Mesendoderm (in vitro differentiated cells): ENCODE measurements at regions not wholly inside any gene's neighbourhood (a gene's known extent, or its start where the extent isn't known, plus 50 kb on each side); places are given as distances from the start of the nearest gene placed in this dataset.

Experiments used
- DNase-seq: peaks from one replicate; pipeline ENCODE4 v3.0.0; 2013
- H2AK5ac ChIP-seq: 2 replicates; pipeline ENCODE4 v1.6.1; 2013; ENCODE audit warnings: low read length, inconsistent platforms
- H2BK120ac ChIP-seq: 2 replicates; pipeline ENCODE4 v1.6.1; 2013; ENCODE audit warnings: low read depth, mild to moderate bottlenecking, low read length, moderate library complexity, mixed read lengths
- H2BK15ac ChIP-seq: replicated peaks from 2 replicates; pipeline ENCODE4 v1.6.1; 2013; ENCODE audit warnings: low read depth, mild to moderate bottlenecking, moderate library complexity
- H2BK5ac ChIP-seq: 2 replicates; pipeline ENCODE4 v1.6.1; 2013; ENCODE audit warnings: low read length, inconsistent platforms
- H3K18ac ChIP-seq: 2 replicates; pipeline ENCODE4 v1.6.1; 2013; ENCODE audit warnings: mild to moderate bottlenecking, low read length, mixed read lengths
- H3K23ac ChIP-seq: one replicate; pipeline ENCODE4 v1.6.1; 2013; ENCODE audit warnings: low read length
- H3K27ac ChIP-seq: 2 replicates; pipeline ENCODE4 v1.5.1; 2013; ENCODE audit warnings: low read depth, mild to moderate bottlenecking, inconsistent platforms, low read length, moderate library complexity
- H3K27me3 ChIP-seq: 2 replicates; pipeline ENCODE4 v1.6.1; 2013; ENCODE audit warnings: low read length, control low read depth, mild to moderate bottlenecking, inconsistent platforms; ENCODE audit not compliant: insufficient read depth, poor library complexity
- H3K36me3 ChIP-seq: 2 replicates; pipeline ENCODE4 v1.6.1; 2013; ENCODE audit warnings: low read length, inconsistent platforms; ENCODE audit not compliant: control insufficient read depth, insufficient read depth
- H3K4ac ChIP-seq: one replicate; pipeline ENCODE4 v1.6.1; 2013; ENCODE audit warnings: low read depth, mild to moderate bottlenecking, low read length, moderate library complexity
- H3K4me1 ChIP-seq: 2 replicates; pipeline ENCODE4 v1.6.1; 2013; ENCODE audit warnings: low read depth, low read length, inconsistent platforms; ENCODE audit not compliant: control insufficient read depth
- H3K4me2 ChIP-seq: 2 replicates; pipeline ENCODE4 v1.6.1; 2013; ENCODE audit warnings: low read length
- H3K4me3 ChIP-seq: 2 replicates; pipeline ENCODE4 v1.5.1; 2013; ENCODE audit warnings: mild to moderate bottlenecking, low read length
- H3K56ac ChIP-seq: one replicate; pipeline ENCODE4 v1.6.1; 2013; ENCODE audit warnings: low read length
- H3K79me1 ChIP-seq: 2 replicates; pipeline ENCODE4 v1.6.1; 2013; ENCODE audit warnings: low read length, inconsistent platforms
- H3K79me2 ChIP-seq: 2 replicates; pipeline ENCODE4 v1.6.1; 2013; ENCODE audit warnings: mild to moderate bottlenecking, low read length; ENCODE audit not compliant: control insufficient read depth, insufficient read depth
- H3K9ac ChIP-seq: 2 replicates; pipeline ENCODE4 v1.6.1; 2013; ENCODE audit warnings: low read length, inconsistent platforms
- H4K5ac ChIP-seq: one replicate; pipeline ENCODE4 v1.6.1; 2013; ENCODE audit warnings: low read length
- H4K8ac ChIP-seq: one replicate; pipeline ENCODE4 v1.6.1; 2013; ENCODE audit warnings: low read depth, mild to moderate bottlenecking, control low read depth, low read length, moderate library complexity
- WGBS: extraction: QIAGEN DNeasy Blood & Tissue Kit; methylation state at CpG from one replicate; pipeline ENCODE4 v1.1.7; 2013; ENCODE audit warnings: low lambda C conversion rate, missing lambda C conversion rate; ENCODE audit not compliant: insufficient coverage; ENCODE audit errors: extremely low coverage; 5-methylcytosine and 5-hydroxymethylcytosine counted together

DNA sequence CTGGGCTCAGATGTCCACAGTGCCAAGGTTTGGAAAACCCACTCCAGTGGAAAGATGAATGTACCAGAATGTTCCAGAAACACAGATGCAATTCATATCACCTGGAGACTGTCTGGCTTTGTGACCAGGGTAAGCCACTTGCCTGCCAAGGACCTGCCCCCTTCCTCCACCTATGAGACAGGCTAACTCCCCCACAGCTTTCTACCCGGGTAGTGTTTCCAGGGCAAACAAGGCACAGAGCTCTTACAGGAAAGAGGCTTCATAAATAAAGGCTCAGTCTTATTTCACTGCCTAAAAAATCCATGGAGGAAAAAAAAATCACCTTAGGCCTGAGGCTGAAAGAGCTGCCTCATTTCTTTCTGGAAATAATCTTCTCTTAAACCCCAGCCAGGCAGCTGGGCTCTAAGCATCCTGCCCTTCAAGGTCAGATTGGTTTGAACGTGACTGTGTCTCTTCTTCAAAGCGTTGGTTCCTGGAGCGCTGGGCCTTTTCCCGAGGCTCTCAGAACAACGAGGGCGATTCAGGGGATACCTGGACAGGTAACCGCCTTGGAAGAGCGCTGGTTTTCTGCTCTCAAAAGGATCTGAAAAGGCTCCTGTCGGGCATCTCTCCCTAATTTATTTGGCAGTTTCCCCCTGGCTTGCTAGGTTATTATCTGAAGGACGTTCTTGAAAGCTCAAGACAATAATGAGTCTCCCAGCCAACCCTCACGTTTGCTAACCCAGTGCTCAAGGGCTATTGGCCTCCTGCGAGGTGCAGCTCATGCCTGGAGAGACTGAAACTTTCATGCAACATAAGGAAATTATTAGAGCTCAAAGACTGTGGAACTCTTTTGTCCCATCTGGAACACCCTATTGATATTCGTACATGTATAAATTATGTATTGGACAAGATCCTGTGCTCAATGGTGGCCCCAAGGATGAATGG lies 199.2 kb upstream of the PMEPA1 start:
- WGBS: no CpG with 5 or more reads among the region's 14 CpGs

DNA sequence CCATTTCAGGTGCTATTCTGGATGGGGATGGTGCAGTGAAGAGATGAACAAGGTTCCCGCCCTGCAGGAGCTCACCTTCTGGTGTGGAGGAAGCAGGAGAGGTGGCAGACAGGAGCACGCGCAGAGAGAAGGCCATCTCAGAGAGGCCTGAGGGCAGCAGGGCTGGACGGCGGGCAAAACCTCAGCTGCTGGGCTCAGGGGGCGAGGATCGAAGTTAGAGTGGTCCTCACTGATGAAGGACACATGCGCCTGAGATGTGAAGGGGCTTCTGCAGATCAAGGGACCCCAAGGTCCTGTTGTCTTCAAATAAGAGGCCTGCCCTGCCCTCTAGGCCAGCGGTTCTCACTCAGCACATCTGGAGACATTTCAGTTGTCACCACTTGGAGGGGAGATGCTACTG lies 198.4 kb upstream of the PMEPA1 start:
- H2BK5ac ChIP-seq: no peak overlapping the region
- no peak overlapping the region for H3K4me3 ChIP-seq
- H4K8ac ChIP-seq: no peak overlapping the region
- no CpG with 5 or more reads among the region's 9 CpGs for WGBS
- H3K9ac ChIP-seq: no peak overlapping the region
- no peak overlapping the region for H3K23ac ChIP-seq
- H3K4ac ChIP-seq: no peak overlapping the region
- H3K4me1 ChIP-seq: no peaks in the 10 kb centered on the region
- DNase-seq: no peak
- no peak overlapping the region for H2AK5ac ChIP-seq
- no peak overlapping the region for H4K5ac ChIP-seq
- H3K79me2 ChIP-seq: no peaks in the 10 kb centered on the region
- no peaks in the 10 kb centered on the region for H3K79me1 ChIP-seq
- H3K36me3 ChIP-seq: no peaks in the 10 kb centered on the region
- H3K56ac ChIP-seq: no peak overlapping the region
- H3K27me3 ChIP-seq: no peaks in the 10 kb centered on the region
- H2BK120ac ChIP-seq: no peak overlapping the region
- no peak overlapping the region for H2BK15ac ChIP-seq
- H3K27ac ChIP-seq: no peak overlapping the region
- H3K18ac ChIP-seq: no peak overlapping the region
- H3K4me2 ChIP-seq: no peak overlapping the region

More for the DNA sequence above, 199.2 kb upstream of the PMEPA1 start:
- H3K4me1 ChIP-seq: no peaks in the 10 kb centered on the region
- no peak overlapping the region for H2BK120ac ChIP-seq
- H3K56ac ChIP-seq: no peak overlapping the region
- H2BK5ac ChIP-seq: no peak overlapping the region
- H3K79me1 ChIP-seq: no peaks in the 10 kb centered on the region
- H3K4me2 ChIP-seq: no peak overlapping the region
- H2AK5ac ChIP-seq: no peak overlapping the region
- no peak overlapping the region for H4K8ac ChIP-seq
- H3K4me3 ChIP-seq: no peak overlapping the region
- H3K27me3 ChIP-seq: no peaks in the 10 kb centered on the region
- no peak overlapping the region for H3K9ac ChIP-seq
- H4K5ac ChIP-seq: no peak overlapping the region
- H3K79me2 ChIP-seq: no peaks in the 10 kb centered on the region
- no peak overlapping the region for H3K4ac ChIP-seq
- H3K36me3 ChIP-seq: no peaks in the 10 kb centered on the region
- H3K18ac ChIP-seq: no peak overlapping the region
- no peak overlapping the region for H3K27ac ChIP-seq
- no peak for DNase-seq
- no peak overlapping the region for H3K23ac ChIP-seq
- no peak overlapping the region for H2BK15ac ChIP-seq

DNA sequence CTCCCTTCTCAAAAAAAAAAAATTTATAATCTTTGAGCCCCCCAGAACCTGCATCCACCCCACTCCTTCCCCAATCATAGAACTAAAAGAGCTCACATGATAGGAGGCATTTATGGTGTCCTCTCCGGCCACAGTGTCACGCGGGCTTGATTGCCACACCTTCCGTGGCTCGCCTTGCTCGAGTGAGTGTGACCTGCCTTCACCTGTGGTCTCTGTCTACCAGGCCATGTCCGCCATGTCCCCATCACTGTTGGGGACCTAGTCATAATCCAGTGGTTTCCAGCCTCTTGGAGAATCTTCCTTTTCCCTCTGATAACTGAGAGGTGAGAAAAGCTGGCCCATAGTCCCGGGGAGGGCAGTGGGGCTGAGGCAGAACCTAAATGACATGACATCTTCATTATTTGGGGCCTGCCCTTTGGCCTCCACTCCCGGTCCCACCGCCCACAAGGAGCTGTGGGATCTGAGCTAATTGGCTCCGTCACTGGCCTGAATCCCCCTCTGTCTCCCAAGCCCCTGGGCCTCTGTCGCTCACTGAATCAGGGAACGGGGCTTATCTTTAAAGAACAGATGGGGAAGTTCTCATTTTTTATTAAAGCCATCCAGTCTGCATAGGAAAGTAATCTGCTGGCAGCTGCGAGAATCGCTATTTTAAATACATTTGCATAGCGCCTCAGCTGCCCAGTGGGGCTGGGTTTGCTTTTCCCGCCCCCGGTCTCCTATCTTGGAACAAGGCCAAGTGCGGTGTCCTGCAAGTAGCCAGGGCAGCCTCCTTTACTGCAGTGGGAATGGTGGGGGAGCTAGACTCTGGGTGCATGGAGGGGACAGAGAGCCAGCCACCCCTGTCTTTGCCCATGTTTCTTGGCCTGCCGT lies 197.6 kb upstream of the PMEPA1 start:
- no peak overlapping the region for H3K9ac ChIP-seq
- no peaks in the 10 kb centered on the region for H3K79me2 ChIP-seq
- no peak overlapping the region for H3K4me2 ChIP-seq
- no peak overlapping the region for H2BK5ac ChIP-seq
- no peaks in the 10 kb centered on the region for H3K4me1 ChIP-seq
- no peak overlapping the region for H3K27ac ChIP-seq
- no peaks in the 10 kb centered on the region for H3K27me3 ChIP-seq
- DNase-seq: no peak
- no peak overlapping the region for H3K18ac ChIP-seq
- no peak overlapping the region for H2AK5ac ChIP-seq
- no peaks in the 10 kb centered on the region for H3K36me3 ChIP-seq
- H3K4me3 ChIP-seq: no peak overlapping the region
- no peak overlapping the region for H4K8ac ChIP-seq
- no CpG with 5 or more reads among the region's 20 CpGs for WGBS
- H3K56ac ChIP-seq: no peak overlapping the region
- H2BK15ac ChIP-seq: no peak overlapping the region
- H3K4ac ChIP-seq: no peak overlapping the region
- H4K5ac ChIP-seq: no peak overlapping the region
- H3K23ac ChIP-seq: no peak overlapping the region
- H3K79me1 ChIP-seq: no peaks in the 10 kb centered on the region
- no peak overlapping the region for H2BK120ac ChIP-seq

DNA sequence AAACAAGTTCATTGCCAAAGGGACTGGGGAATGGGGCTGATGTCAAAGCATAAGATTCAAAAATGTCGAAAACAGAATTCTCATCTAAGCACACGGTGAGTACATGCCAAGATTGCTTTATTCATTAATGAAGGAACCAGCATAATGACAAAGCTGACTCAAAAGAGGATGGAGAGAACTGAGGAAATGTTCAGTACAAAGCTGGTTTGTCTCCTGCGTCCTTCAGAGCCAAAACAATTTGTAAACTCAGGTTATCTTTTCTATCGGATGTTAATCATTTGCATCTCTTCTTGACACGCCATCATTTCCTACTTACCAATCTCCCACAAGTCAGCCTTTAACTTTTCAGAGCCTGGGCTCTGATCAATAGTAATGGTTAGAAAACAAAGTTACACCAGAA lies 195.6 kb upstream of the PMEPA1 start:
- Histone ChIP-seq H3K4me3 (no peak overlapping the region), H3K79me1 (no peaks in the 10 kb centered on the region), H3K79me2 (no peaks in the 10 kb centered on the region), H2BK120ac (no peak overlapping the region), H3K18ac (no peak overlapping the region), H3K36me3 (no peaks in the 10 kb centered on the region), H3K27ac (no peak overlapping the region), H4K5ac (no peak overlapping the region), H3K4me2 (no peak overlapping the region), H2AK5ac (no peak overlapping the region), H2BK15ac (no peak overlapping the region), H2BK5ac (no peak overlapping the region), H3K4ac (no peak overlapping the region), H3K56ac (no peak overlapping the region), H3K27me3 (no peaks in the 10 kb centered on the region), H3K4me1 (peaks cover 1% of the 10 kb centered on the region), H3K9ac (no peak overlapping the region), H4K8ac (no peak overlapping the region), H3K23ac (no peak overlapping the region)
- DNase-seq: no peak
- no CpG with 5 or more reads among the region's 5 CpGs for WGBS

DNA sequence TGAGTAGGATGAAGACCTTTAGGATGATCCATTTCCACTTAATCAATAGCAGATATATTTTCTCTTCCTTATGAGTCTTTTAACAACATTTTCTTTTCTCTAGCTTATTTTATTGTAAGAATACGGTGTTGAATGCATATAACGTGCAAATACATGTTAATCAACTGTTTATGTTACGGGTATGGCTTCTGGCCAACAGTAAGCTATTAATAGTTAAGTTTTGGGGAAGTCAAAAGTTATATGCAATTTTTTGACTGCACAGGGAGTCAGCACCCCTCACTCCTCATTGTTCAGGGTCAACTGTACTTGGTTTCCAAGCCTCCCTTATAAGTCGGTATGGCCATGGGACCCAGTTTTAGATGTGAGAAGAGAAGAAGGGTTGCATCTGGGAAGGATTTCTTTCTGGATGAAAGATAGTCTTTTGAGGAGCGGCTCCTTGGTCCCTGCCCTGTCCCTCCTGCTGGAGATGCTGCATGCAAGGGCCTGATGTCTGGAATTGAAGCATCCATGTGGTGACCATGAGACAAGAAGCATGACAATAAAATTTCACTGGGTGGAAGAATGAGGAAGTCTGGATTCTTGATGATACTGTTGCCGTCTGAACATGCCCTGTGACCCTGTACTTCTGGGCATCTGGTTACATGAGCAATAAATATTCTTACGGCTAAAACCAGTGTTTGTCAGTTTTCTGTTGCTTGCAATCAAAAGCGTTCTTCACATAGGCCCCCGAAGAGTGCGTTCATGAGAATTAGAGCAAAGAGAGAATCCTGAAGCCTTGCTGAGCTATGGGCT lies 194.7 kb upstream of the PMEPA1 start:
- Histone ChIP-seq H2AK5ac (no peak overlapping the region), H3K4me3 (no peak overlapping the region), H3K4me2 (no peak overlapping the region), H3K27ac (no peak overlapping the region), H3K36me3 (no peaks in the 10 kb centered on the region), H4K8ac (no peak overlapping the region), H2BK15ac (no peak overlapping the region), H3K23ac (no peak overlapping the region), H3K4ac (no peak overlapping the region), H2BK5ac (no peak overlapping the region), H3K4me1 (peaks cover 5% of the 10 kb centered on the region), H2BK120ac (no peak overlapping the region), H3K79me2 (no peaks in the 10 kb centered on the region), H3K79me1 (no peaks in the 10 kb centered on the region), H3K56ac (no peak overlapping the region), H3K9ac (no peak overlapping the region), H3K27me3 (no peaks in the 10 kb centered on the region), H4K5ac (no peak overlapping the region), H3K18ac (no peak overlapping the region)
- WGBS: no CpG with 5 or more reads among the region's 10 CpGs
- DNase-seq: no peak
